Caki2 (cell line): ENCODE measurements at regions not wholly inside any gene's neighbourhood (a gene's known extent, or its start where the extent isn't known, plus 50 kb on each side); places are given as distances from the start of the nearest gene placed in this dataset.
"Not testable (repeated sequence)": the region's sequence is repeated elsewhere in the genome, so short reads cannot be mapped to it uniquely, and the experiment has no call there.

ENCODE experiments used
- DNase-seq: peaks from one replicate; pipeline ENCODE4 v3.0.0-alpha.2; 2015; ENCODE audit warnings: low read depth
- in situ Hi-C: cut with HindIII; loops from 2 replicates; pipeline ENCODE4 v1.10.0; 2016; ENCODE audit warnings: low sequenced_read_pairs, low pct_unique_long_range_greater_than_20kb, mixed read lengths

GRCh38 chr9:65384759-65385654, 100.0 kb upstream of the FOXD4L5 start:
- DNase-seq, in situ Hi-C loops: not testable (repeated sequence)

GRCh38 chr9:65384066-65384465, 99.1 kb upstream of the FOXD4L5 start:
- DNase-seq, in situ Hi-C loops: not testable (repeated sequence)

GRCh38 chr9:65383646-65384045, 98.6 kb upstream of the FOXD4L5 start:
- in situ Hi-C loops, DNase-seq: not testable (repeated sequence)

- in situ Hi-C loops, DNase-seq: not testable (repeated sequence)
Measured at GRCh38 chr9:65382701-65383318, 97.8 kb upstream of the FOXD4L5 start.
